DND-41 (cell line): ENCODE measurements at regions not wholly inside any gene's neighbourhood (a gene's known extent, or its start where the extent isn't known, plus 50 kb on each side); places are given as distances from the start of the nearest gene placed in this dataset.

Experiments used
- ATAC-seq: fragments of 200-7000 bp; cut with Tn5 transposase; 3 replicates; pipeline ENCODE4 v1.9.1; 2021; ENCODE audit warnings: low read depth; ENCODE audit not compliant: insufficient read depth
- DNase-seq: peaks from one replicate; pipeline ENCODE4 v3.0.0-alpha.2; 2020
- H2AFZ ChIP-seq: 2 replicates; pipeline ENCODE4 v1.6.0; 2012; ENCODE audit warnings: low read depth, low read length
- H3K27ac ChIP-seq: 2 replicates; pipeline ENCODE4 v1.5.1; 2012; ENCODE audit warnings: low read length, inconsistent platforms
- H3K27me3 ChIP-seq: fragments of 200-600 bp; sonication (generic); 2 replicates; pipeline ENCODE4 v1.6.0; 2012; ENCODE audit warnings: low read length, mild to moderate bottlenecking, inconsistent platforms; ENCODE audit not compliant: insufficient read depth, poor library complexity
- H3K36me3 ChIP-seq: 2 replicates; pipeline ENCODE4 v1.5.1; 2012; ENCODE audit warnings: low read length, inconsistent platforms; ENCODE audit not compliant: insufficient read depth
- H3K4me1 ChIP-seq: 2 replicates; pipeline ENCODE4 v1.5.1; 2012; ENCODE audit warnings: mild to moderate bottlenecking, low read length; ENCODE audit not compliant: insufficient read depth
- H3K4me2 ChIP-seq: 2 replicates; pipeline ENCODE4 v1.6.0; 2012; ENCODE audit warnings: mild to moderate bottlenecking, moderate library complexity, low read length, inconsistent platforms; ENCODE audit not compliant: insufficient read depth
- H3K4me3 ChIP-seq, 2 experiments: fragments of 200-600 bp in 1 of 2; shearing (Covaris generic) in 1 of 2; 2 replicates each; pipeline ENCODE4 v1.5.1; 2012 to 2016; ENCODE audit warnings: inconsistent platforms in 2 of 2, low read length in 2 of 2, mild to moderate bottlenecking in 2 of 2, low read depth in 1 of 2, moderate library complexity in 1 of 2
- H3K79me2 ChIP-seq: 2 replicates; pipeline ENCODE4 v1.6.0; 2012; ENCODE audit warnings: low read length, inconsistent platforms; ENCODE audit not compliant: insufficient read depth
- H3K9ac ChIP-seq: 2 replicates; pipeline ENCODE4 v1.6.0; 2012; ENCODE audit warnings: low read depth, mild to moderate bottlenecking, inconsistent platforms, low read length, moderate library complexity
- H3K9me3 ChIP-seq: 2 replicates; pipeline ENCODE4 v1.5.1; 2012; ENCODE audit warnings: low read length, moderate library complexity, mild to moderate bottlenecking, inconsistent platforms; ENCODE audit not compliant: insufficient read depth, severe bottlenecking
- H4K20me1 ChIP-seq: 2 replicates; pipeline ENCODE4 v1.6.0; 2012; ENCODE audit warnings: low read length; ENCODE audit not compliant: insufficient read depth
- CTCF ChIP-seq: IDR thresholded peaks from 2 replicates; pipeline ENCODE4 v1.5.1; 2012; ENCODE audit warnings: borderline replicate concordance, low read length, moderate library complexity, mild to moderate bottlenecking; ENCODE audit not compliant: poor library complexity, severe bottlenecking; ENCODE audit errors: extremely low read depth
- EZH2 ChIP-seq: IDR thresholded peaks from 3 replicates; pipeline ENCODE4 v1.6.1; 2012; ENCODE audit warnings: borderline replicate concordance, low read depth, mild to moderate bottlenecking, moderate library complexity, low read length, inconsistent platforms; ENCODE audit not compliant: severe bottlenecking

DNA sequence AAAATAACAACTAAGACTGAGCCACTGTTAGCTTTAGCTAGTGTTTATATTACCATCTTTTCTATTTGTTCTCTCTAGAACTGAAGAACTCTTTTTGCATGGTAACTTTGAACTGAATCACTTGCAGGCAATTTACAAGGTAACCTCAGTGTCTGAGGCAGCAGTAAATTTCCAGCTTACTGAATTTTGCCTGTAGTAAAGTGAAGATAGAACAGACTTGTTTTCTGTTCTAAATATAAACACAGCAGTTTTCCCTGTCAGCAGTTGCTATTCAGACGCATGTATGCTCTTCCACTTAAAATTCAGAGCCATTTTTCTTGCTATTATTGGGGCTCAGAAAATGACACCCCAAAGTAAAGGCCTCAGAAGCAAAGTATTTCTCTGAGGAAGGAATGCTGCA, 974.0 kb upstream of the GJE1 start:
- no peaks in the 10 kb centered on the region for H3K27me3 ChIP-seq
- H3K36me3 ChIP-seq, result no peaks in the 10 kb centered on the region
- no peak for TF ChIP-seq EZH2
- TF ChIP-seq CTCF, result no peak
- no peaks in the 10 kb centered on the region for H3K79me2 ChIP-seq
- ATAC-seq (no peak), DNase-seq (no peak)
- H4K20me1 ChIP-seq, result no peaks in the 10 kb centered on the region
- no peaks in the 10 kb centered on the region for H3K4me1 ChIP-seq
- no peaks in the 10 kb centered on the region for H3K9me3 ChIP-seq
- H3K4me2 ChIP-seq, result no peak overlapping the region
- H2AFZ ChIP-seq, result no peak overlapping the region
- H3K27ac ChIP-seq, result no peak overlapping the region
- no peak overlapping the region for H3K9ac ChIP-seq
- H3K4me3 ChIP-seq, result no peak overlapping the region

- TF ChIP-seq EZH2 (no peak), CTCF (no peak)
- H3K4me1 ChIP-seq, result no peaks in the 10 kb centered on the region
- H3K36me3 ChIP-seq, result no peaks in the 10 kb centered on the region
- H3K4me2 ChIP-seq, result no peak overlapping the region
- no peak overlapping the region for H3K4me3 ChIP-seq
- H3K27ac ChIP-seq, result no peak overlapping the region
- no peaks in the 10 kb centered on the region for H3K9me3 ChIP-seq
- H3K79me2 ChIP-seq, result no peaks in the 10 kb centered on the region
- no peak for DNase-seq
- no peaks in the 10 kb centered on the region for H4K20me1 ChIP-seq
- H3K27me3 ChIP-seq, result no peaks in the 10 kb centered on the region
- no peak for ATAC-seq
- no peak overlapping the region for H3K9ac ChIP-seq
- no peak overlapping the region for H2AFZ ChIP-seq
These were observed 979.2 kb upstream of the GJE1 start for GRCh38 chr6:141153563-141153962.

- TF ChIP-seq CTCF, result no peak
- no peak for TF ChIP-seq EZH2
- no peak overlapping the region for H3K4me2 ChIP-seq
- DNase-seq, result no peak
- H3K9ac ChIP-seq, result no peak overlapping the region
- no peaks in the 10 kb centered on the region for H3K36me3 ChIP-seq
- H3K27ac ChIP-seq, result no peak overlapping the region
- H3K4me1 ChIP-seq, result no peaks in the 10 kb centered on the region
- H4K20me1 ChIP-seq, result no peaks in the 10 kb centered on the region
- no peaks in the 10 kb centered on the region for H3K79me2 ChIP-seq
- H3K4me3 ChIP-seq, result no peak overlapping the region
- ATAC-seq, result no peak
- H2AFZ ChIP-seq, result no peak overlapping the region
- no peaks in the 10 kb centered on the region for H3K9me3 ChIP-seq
- no peaks in the 10 kb centered on the region for H3K27me3 ChIP-seq
These were observed 979.8 kb upstream of the GJE1 start for GRCh38 chr6:141152951-141153350.
